VCaP (cell line): ENCODE measurements at regions not wholly inside any gene's neighbourhood (a gene's known extent, or its start where the extent isn't known, plus 50 kb on each side); places are given as distances from the start of the nearest gene placed in this dataset.

ENCODE experiments used
- H3K27ac ChIP-seq: fragments of 450-650 bp; 2 replicates; pipeline ENCODE4 v1.5.1; 2017
- TF ChIP-seq, protein P1 (sequence below): fragments of 450-650 bp; conservative IDR thresholded peaks from 2 replicates; pipeline ENCODE4 v1.5.1; 2017; ENCODE audit warnings: mild to moderate bottlenecking, moderate library complexity

DNA sequence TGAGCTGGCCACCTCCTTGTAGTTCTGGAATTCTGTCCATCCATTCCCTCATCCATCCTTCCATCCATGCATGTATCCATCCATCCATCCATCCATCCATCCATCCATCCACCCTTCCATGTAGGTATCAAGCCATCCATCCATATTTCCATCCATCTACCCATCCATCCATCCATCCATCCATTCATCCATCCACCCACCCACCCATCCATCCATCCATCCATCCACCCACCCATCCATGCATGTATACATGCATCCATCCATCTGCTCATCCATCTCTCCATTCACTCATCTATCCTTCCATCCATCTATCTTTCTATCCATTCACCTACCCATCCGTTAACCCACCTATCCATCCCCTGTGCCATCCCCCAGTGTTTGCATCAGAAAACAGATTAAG is 153.6 kb upstream of the STX18 start:
- TF ChIP-seq, protein P1, sequence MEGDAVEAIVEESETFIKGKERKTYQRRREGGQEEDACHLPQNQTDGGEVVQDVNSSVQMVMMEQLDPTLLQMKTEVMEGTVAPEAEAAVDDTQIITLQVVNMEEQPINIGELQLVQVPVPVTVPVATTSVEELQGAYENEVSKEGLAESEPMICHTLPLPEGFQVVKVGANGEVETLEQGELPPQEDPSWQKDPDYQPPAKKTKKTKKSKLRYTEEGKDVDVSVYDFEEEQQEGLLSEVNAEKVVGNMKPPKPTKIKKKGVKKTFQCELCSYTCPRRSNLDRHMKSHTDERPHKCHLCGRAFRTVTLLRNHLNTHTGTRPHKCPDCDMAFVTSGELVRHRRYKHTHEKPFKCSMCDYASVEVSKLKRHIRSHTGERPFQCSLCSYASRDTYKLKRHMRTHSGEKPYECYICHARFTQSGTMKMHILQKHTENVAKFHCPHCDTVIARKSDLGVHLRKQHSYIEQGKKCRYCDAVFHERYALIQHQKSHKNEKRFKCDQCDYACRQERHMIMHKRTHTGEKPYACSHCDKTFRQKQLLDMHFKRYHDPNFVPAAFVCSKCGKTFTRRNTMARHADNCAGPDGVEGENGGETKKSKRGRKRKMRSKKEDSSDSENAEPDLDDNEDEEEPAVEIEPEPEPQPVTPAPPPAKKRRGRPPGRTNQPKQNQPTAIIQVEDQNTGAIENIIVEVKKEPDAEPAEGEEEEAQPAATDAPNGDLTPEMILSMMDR: no peak

DNA sequence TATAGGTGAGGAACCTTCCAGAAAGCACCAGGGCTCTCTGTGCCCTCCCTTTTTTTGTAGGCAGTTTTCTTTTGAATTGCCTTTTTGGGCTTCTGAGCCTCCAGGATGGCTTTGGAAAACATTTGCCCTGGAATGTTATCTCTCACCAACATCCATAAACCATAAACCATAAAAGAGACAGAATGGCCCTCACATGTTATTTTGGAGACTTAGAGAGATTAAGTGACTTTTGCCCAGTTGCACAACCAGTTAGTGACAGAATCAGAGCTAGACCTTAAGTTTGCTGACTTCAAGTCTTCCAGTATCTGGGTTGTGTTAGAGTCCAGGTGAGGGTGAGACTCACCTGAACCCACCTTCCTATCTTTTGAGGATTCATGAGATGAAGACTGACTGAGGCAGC is 153.0 kb upstream of the STX18 start:
- peak overlapping the region; percentile 38 for H3K27ac ChIP-seq
- TF ChIP-seq, protein P1: no peak

More for the DNA sequence above, 153.6 kb upstream of the STX18 start:
- H3K27ac ChIP-seq: no peak overlapping the region

DNA sequence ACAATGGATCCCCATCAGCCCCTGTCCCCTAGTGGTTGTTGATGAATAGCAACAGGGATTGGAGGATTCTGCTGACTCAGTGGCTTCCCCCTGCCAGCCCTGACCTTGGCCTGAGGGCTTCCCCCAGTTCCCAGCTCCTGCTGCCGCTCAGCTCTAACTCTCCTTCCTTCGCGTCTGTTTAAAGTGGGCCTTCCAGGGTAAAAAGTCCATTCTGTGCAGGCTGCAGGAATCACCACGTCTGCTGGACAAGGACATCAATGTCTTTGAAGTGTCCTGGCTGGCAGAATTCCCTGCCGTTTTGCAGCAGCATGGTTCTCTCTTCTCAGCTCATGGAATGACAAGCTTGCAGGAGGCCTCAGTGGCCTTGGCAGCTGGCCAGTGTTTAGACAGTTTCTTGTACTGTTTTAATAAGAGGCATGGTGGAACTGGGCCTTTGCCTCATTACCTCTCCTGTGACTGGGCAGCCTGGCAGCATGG is 152.5 kb upstream of the STX18 start:
- H3K27ac ChIP-seq: peak overlapping the region; percentile 38
- TF ChIP-seq, protein P1: no peak; the same call in 1 of the 2 replicates

DNA sequence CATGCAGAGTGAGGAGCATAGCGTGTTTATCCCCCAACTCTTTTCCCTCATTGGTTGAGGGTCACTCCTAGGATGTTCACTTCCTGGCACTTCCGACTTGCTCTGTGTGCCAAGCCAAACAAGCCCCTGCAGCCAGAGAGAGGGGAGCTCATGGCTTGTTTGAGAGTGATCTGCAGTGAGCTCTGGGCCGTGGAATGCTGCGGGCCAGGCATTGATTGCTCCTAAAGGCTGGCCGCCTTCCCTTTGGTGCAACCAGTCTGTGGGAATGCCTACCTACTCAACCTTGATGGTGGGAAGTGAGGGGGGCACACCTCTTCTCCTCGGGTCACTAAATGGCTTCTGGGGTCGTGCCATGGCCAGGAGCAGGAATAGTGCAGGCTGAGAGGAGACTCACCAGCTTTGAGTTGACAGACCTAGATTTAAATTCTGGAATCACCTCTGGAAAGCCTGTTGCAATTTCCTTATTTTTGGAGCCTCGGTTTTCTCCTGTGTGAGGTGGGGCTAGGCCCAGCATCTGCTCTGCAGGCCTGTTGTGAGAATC is 152.0 kb upstream of the STX18 start:
- peak overlapping the region; percentile 38; the same call in 1 of the 2 replicates for H3K27ac ChIP-seq
- TF ChIP-seq, protein P1: no peak

DNA sequence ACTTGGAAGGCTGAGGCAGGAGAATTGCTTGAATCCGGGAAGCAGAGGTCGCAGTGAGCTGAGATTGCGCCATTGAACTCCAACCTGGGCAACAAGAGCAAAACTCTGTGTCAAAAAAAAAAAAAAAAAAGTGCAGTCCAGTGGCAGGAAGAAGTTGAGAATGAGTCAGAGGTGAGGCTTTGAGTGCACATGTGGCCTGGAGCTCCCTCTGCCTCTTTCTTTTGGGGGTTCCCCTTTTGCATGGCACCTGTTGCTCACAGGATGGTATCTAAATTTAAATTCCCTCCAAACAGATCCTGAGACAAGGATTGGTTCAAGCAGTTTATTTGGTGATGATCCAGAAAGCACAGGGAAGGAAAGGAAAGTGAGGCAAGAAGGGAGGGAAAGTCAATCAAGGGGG is 151.4 kb upstream of the STX18 start:
- TF ChIP-seq, protein P1: no peak
- no peak overlapping the region for H3K27ac ChIP-seq

DNA sequence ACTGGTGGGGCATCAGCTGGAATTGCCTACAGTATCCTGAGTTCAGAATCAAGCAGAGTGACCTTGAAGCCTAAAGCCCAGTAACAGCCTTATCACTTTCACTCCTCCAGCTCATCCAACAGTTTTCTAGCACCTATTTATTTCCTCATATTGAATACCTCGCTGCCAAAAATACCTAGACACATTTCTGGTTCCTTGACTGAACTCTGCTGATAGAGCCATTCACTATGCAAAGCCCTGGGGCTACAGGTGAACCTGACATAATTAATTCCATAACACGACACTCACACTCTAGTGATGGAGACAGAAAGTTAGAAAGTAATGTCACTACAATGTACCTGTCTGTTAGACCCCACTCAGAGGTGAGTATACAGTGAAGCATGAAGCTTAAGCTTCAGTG is 149.0 kb upstream of the STX18 start:
- H3K27ac ChIP-seq: no peak overlapping the region
- TF ChIP-seq, protein P1: no peak

DNA sequence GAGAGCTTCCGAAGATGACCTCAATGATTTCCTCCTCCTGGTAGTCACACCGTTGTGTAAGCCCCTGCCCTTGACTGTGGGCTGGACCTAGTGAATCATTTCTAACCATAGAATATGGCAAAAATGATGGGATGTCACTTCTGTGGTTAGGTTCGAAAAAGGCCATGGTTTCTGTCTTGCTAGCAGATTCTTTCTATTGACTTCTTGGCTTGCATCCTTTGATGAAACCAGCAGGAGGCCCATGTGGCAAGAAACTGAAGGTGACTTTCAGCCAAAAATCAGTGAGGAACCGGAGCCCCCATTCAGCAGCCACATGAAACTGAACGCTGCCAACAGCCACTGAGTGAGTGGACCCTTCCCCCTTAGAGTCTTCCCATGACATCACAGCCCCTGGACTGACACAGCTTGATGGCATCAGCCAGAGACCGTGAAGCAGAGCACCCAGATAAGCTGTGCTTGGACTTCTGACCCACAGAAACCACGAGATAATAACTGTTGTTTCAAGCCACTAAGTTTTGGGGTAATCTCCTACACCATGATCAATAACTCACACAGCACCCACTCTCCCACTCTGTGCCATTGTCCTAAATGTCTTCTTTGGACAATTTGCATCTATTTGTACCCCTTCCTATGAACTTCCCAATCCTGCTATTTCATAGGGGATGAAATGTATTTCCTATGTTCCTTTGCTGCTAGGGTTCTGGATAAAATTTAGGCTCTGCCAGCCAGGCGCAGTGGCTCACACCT is 148.0 kb upstream of the STX18 start:
- no peak overlapping the region for H3K27ac ChIP-seq

More for the DNA sequence above, 148.0 kb upstream of the STX18 start:
- TF ChIP-seq, protein P1: no peak
